Transverse colon (tissue), 4 donors: ENCODE measurements at regions not wholly inside any gene's neighbourhood (a gene's known extent, or its start where the extent isn't known, plus 50 kb on each side); places are given as distances from the start of the nearest gene placed in this dataset.

Source experiments
- DNase-seq: peaks from one replicate; pipeline ENCODE4 v3.0.0-alpha.2; 2019
- H3K27ac ChIP-seq, 4 donors: fragments of 200-600 bp; sonication (generic); 2 replicates each; pipeline ENCODE4 v1.5.1; 2016 to 2018; ENCODE audit warnings: inconsistent platforms in 4 of 4
- H3K27me3 ChIP-seq: fragments of 200-600 bp; sonication (generic); 2 replicates; pipeline ENCODE4 v1.5.1; 2017; ENCODE audit warnings: inconsistent platforms
- H3K36me3 ChIP-seq, 4 donors: fragments of 200-600 bp; sonication (generic); 2 replicates each; pipeline ENCODE4 v1.5.1; 2017 to 2019; ENCODE audit warnings: inconsistent platforms in 4 of 4
- H3K4me1 ChIP-seq, 4 donors: fragments of 200-600 bp; sonication (generic); 2 replicates each; pipeline ENCODE4 v1.5.1; 2017 to 2020; ENCODE audit warnings: inconsistent platforms in 4 of 4
- H3K4me3 ChIP-seq, 4 donors: fragments of 200-600 bp; sonication (generic); 1 replicate in 1 of 4; 2 replicates in 3 of 4; pipeline versions ENCODE4 v1.5.1 to v1.6.1; 2017 to 2019; ENCODE audit warnings: inconsistent platforms in 4 of 4
- H3K9me3 ChIP-seq, 2 donors: fragments of 200-600 bp; sonication (generic); 2 replicates each; pipeline ENCODE4 v1.5.1; 2017 to 2019; ENCODE audit warnings: inconsistent platforms in 2 of 2
- EP300 ChIP-seq: sonication (generic); formaldehyde crosslinking; IDR thresholded peaks from one replicate; pipeline ENCODE4 v1.6.1; 2017; ENCODE audit warnings: antibody characterized with exemption, low read depth
- POLR2A ChIP-seq: fragments of 450-650 bp; IDR thresholded peaks from one replicate; pipeline ENCODE4 v1.6.1; 2016; ENCODE audit warnings: antibody characterized with exemption, mild to moderate bottlenecking, moderate library complexity
- POLR2AphosphoS5 ChIP-seq, 3 donors: sonication (generic); formaldehyde crosslinking; IDR thresholded peaks; one replicate each; pipeline ENCODE4 v1.6.1; 2016; ENCODE audit warnings: antibody characterized with exemption in 3 of 3
- WGBS, 2 donors: methylation state at CpG; one replicate each; pipeline ENCODE4 v1.1.5; 2018; ENCODE audit warnings: low coverage in 1 of 2; 5-methylcytosine and 5-hydroxymethylcytosine counted together
- in situ Hi-C, 4 donors: fragments of 200-750 bp; cut with MboI; loops; one replicate each; pipeline versions ENCODE4 v1.15.0 to v1.15.1; 2017; ENCODE audit warnings: low sequenced_read_pairs in 3 of 4, low pct_ligation_motif_present in 1 of 4, low pct_unique_long_range_greater_than_20kb in 1 of 4
- intact Hi-C: fragments of 100-400 bp; cut with DNase I; formaldehyde crosslinking; loops from one replicate; pipeline ENCODE4 v1.15.1; 2023; ENCODE audit warnings: low total_unique reads
- TF ChIP-seq, protein P1 (sequence below), 5 experiments: fragments of 200-600 bp in 3 of 5; fragments of 450-650 bp in 2 of 5; sonication (generic) in 3 of 5; IDR thresholded peaks; 1 replicate in 2 of 5; 2 replicates in 3 of 5; pipeline ENCODE4 v1.5.1; 2016 to 2017; ENCODE audit warnings: antibody characterized with exemption in 5 of 5, inconsistent platforms in 3 of 5, mild to moderate bottlenecking in 2 of 5, moderate library complexity in 1 of 5

- Histone ChIP-seq H3K4me3 (no peak overlapping the region), H3K36me3 (no peaks in the 10 kb centered on the region), H3K9me3 (peaks cover 0 to 4% of the 10 kb centered on the region in 2 donors), H3K4me1 (no peaks in the 10 kb centered on the region), H3K27ac (no peak overlapping the region), H3K27me3 (no peaks in the 10 kb centered on the region)
- intact Hi-C loops, result no loop called here
- 56 to 77% methylated on average over 3 of the region's 3 CpGs for WGBS, 2 donors
- DNase-seq, result no peak
- in situ Hi-C loops, result no loop called here
- TF ChIP-seq, protein P1, sequence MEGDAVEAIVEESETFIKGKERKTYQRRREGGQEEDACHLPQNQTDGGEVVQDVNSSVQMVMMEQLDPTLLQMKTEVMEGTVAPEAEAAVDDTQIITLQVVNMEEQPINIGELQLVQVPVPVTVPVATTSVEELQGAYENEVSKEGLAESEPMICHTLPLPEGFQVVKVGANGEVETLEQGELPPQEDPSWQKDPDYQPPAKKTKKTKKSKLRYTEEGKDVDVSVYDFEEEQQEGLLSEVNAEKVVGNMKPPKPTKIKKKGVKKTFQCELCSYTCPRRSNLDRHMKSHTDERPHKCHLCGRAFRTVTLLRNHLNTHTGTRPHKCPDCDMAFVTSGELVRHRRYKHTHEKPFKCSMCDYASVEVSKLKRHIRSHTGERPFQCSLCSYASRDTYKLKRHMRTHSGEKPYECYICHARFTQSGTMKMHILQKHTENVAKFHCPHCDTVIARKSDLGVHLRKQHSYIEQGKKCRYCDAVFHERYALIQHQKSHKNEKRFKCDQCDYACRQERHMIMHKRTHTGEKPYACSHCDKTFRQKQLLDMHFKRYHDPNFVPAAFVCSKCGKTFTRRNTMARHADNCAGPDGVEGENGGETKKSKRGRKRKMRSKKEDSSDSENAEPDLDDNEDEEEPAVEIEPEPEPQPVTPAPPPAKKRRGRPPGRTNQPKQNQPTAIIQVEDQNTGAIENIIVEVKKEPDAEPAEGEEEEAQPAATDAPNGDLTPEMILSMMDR (IDR thresholded peaks at IDR 0.05), result no peak
- TF ChIP-seq POLR2A (no peak), POLR2AphosphoS5 (IDR thresholded peaks at IDR 0.05) (no peak), EP300 (no peak)
Observed at GRCh38 chr13:62092536-62092935, 676.9 kb upstream of the PCDH20 start.

DNA sequence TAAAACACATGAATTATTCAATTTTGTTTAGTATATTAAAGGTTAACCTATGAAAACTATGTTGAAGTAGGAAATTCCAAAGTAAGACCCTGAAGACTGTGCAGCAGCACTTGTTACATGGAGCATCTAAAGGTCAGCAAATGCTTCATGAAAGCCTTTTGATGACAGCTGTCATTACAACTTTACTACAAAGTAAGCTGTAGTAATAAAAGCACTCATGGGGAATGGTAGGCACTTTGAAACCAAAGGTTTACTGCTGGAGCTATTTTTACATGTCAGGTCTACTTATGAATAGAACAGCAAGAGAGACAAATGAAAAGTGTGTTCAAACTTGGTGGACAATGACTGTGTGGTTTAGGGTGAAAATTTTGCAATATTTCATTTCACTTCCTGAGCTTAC lies 672.5 kb upstream of the PCDH20 start:
- TF ChIP-seq POLR2AphosphoS5 (IDR thresholded peaks at IDR 0.05) (no peak), EP300 (no peak), POLR2A (no peak)
- TF ChIP-seq, protein P1 (IDR thresholded peaks at IDR 0.05), result no peak
- no peak for DNase-seq
- intact Hi-C loops (no loop called here), in situ Hi-C loops (no loop called here)
- H3K4me1 ChIP-seq, result no peaks in the 10 kb centered on the region
- no peak overlapping the region for H3K4me3 ChIP-seq
- no peaks in the 10 kb centered on the region for H3K27me3 ChIP-seq
- no peaks in the 10 kb centered on the region for H3K9me3 ChIP-seq
- no peaks in the 10 kb centered on the region for H3K36me3 ChIP-seq
- H3K27ac ChIP-seq, result no peak overlapping the region

- no peaks in the 10 kb centered on the region for H3K4me1 ChIP-seq
- intact Hi-C loops, result no loop called here
- in situ Hi-C loops, result no loop called here
- no peak overlapping the region for H3K4me3 ChIP-seq
- no peaks in the 10 kb centered on the region for H3K27me3 ChIP-seq
- H3K27ac ChIP-seq, result no peak overlapping the region
- no peak for DNase-seq
- no peaks in the 10 kb centered on the region for H3K9me3 ChIP-seq
- TF ChIP-seq EP300, result no peak
- no peak for TF ChIP-seq POLR2AphosphoS5 (IDR thresholded peaks at IDR 0.05)
- TF ChIP-seq, protein P1 (IDR thresholded peaks at IDR 0.05), result no peak
- TF ChIP-seq POLR2A, result no peak
- 59 to 62% methylated on average over 4 of the region's 4 CpGs for WGBS, 2 donors
- no peaks in the 10 kb centered on the region for H3K36me3 ChIP-seq
Observed at GRCh38 chr13:62087124-62087523, 671.5 kb upstream of the PCDH20 start.

- H3K9me3 ChIP-seq, result no peaks in the 10 kb centered on the region
- no peaks in the 10 kb centered on the region for H3K27me3 ChIP-seq
- 56 to 69% methylated on average over 3 to 5 of the region's 5 CpGs for WGBS, 2 donors
- TF ChIP-seq POLR2AphosphoS5 (IDR thresholded peaks at IDR 0.05) (no peak), POLR2A (no peak), EP300 (no peak)
- TF ChIP-seq, protein P1 (IDR thresholded peaks at IDR 0.05), result no peak
- no peak for DNase-seq
- intact Hi-C loops, result no loop called here
- no peaks in the 10 kb centered on the region for H3K36me3 ChIP-seq
- no peak overlapping the region for H3K27ac ChIP-seq
- H3K4me1 ChIP-seq, result no peaks in the 10 kb centered on the region
- in situ Hi-C loops, result no loop called here
- H3K4me3 ChIP-seq, result no peak overlapping the region
Observed at GRCh38 chr13:62085337-62086229, 669.9 kb upstream of the PCDH20 start.
